ENCODE measurements at regions not wholly inside any gene's neighbourhood (a gene's known extent, or its start where the extent isn't known, plus 50 kb on each side); places are given as distances from the start of the nearest gene placed in this dataset.
A peak's percentile ranks its signal among the peaks of the same experiment; 100 is the strongest.

GRCh38 chr1:58412071-58412580, 134.4 kb downstream of the OMA1 start:
- TF ChIP-seq MAX (IDR thresholded peaks at IDR 0.05; ENCODE audit: low read depth) (no peak), EP300 (IDR thresholded peaks at IDR 0.05; ENCODE audit: borderline replicate concordance in 1 of 2, low read depth in 1 of 2, low read length in 1 of 2) (no peak), CHD2 (IDR thresholded peaks at IDR 0.05; ENCODE audit: low read length, partially characterized antibody) (no peak), CTCF (IDR thresholded peaks at IDR 0.05) (no peak), RCOR1 (IDR thresholded peaks at IDR 0.05; ENCODE audit: low read length) (no peak), POLR2AphosphoS5 (IDR thresholded peaks at IDR 0.05; ENCODE audit: low read depth, low read length) (no peak), MXI1 (IDR thresholded peaks at IDR 0.05; ENCODE audit: low read depth, low read length) (no peak), REST (IDR thresholded peaks at IDR 0.05; ENCODE audit: low read depth, low read length) (no peak), JUND (IDR thresholded peaks at IDR 0.05) (peak; percentile 34; the same call in 1 of the 2 replicates), PBX3 (IDR thresholded peaks at IDR 0.05) (0 out of 2 replicates have a peak, but pooled peaks have one; percentile 9)

Data from SK-N-SH (cell line).